Hepatocyte (in vitro differentiated cells): ENCODE measurements at regions not wholly inside any gene's neighbourhood (a gene's known extent, or its start where the extent isn't known, plus 50 kb on each side); places are given as distances from the start of the nearest gene placed in this dataset.
A peak's percentile ranks its signal among the peaks of the same experiment; 100 is the strongest.

Source experiments
- DNase-seq: peaks from one replicate; pipeline ENCODE4 v3.0.0-alpha.2; 2016; ENCODE audit warnings: low spot score
- H2AFZ ChIP-seq: fragments of 200-600 bp; sonication (generic); 2 replicates; pipeline ENCODE4 v1.6.0; 2016; ENCODE audit warnings: antibody characterized with exemption, mild to moderate bottlenecking
- H3K27ac ChIP-seq: fragments of 200-600 bp; sonication (generic); 2 replicates; pipeline ENCODE4 v1.5.1; 2016; ENCODE audit warnings: mild to moderate bottlenecking
- H3K27me3 ChIP-seq: fragments of 200-600 bp; sonication (generic); 2 replicates; pipeline ENCODE4 v1.6.1; 2016
- H3K36me3 ChIP-seq: fragments of 200-600 bp; sonication (generic); replicated peaks from 2 replicates; pipeline ENCODE4 v1.5.1; 2016; ENCODE audit warnings: low read depth; ENCODE audit not compliant: insufficient read depth
- H3K4me1 ChIP-seq: fragments of 200-600 bp; sonication (generic); 2 replicates; pipeline ENCODE4 v1.5.1; 2016; ENCODE audit warnings: mild to moderate bottlenecking, moderate library complexity; ENCODE audit not compliant: insufficient read depth
- H3K4me2 ChIP-seq: fragments of 200-600 bp; sonication (generic); 2 replicates; pipeline ENCODE4 v1.6.0; 2016
- H3K4me3 ChIP-seq: fragments of 200-600 bp; sonication (generic); 2 replicates; pipeline ENCODE4 v1.5.1; 2016; ENCODE audit warnings: mild to moderate bottlenecking
- H3K79me2 ChIP-seq: fragments of 200-600 bp; sonication (generic); 2 replicates; pipeline ENCODE4 v1.6.0; 2017; ENCODE audit warnings: mild to moderate bottlenecking
- H3K9me2 ChIP-seq: fragments of 200-600 bp; sonication (generic); replicated peaks from 2 replicates; pipeline ENCODE4 v1.6.0; 2017; ENCODE audit warnings: mild to moderate bottlenecking; ENCODE audit not compliant: insufficient read depth
- H3K9me3 ChIP-seq: fragments of 200-600 bp; sonication (generic); 2 replicates; pipeline ENCODE4 v1.5.1; 2016; ENCODE audit warnings: low read depth, mild to moderate bottlenecking
- H4K20me1 ChIP-seq: fragments of 200-600 bp; sonication (generic); 2 replicates; pipeline ENCODE4 v1.6.0; 2016; ENCODE audit warnings: mild to moderate bottlenecking; ENCODE audit not compliant: insufficient read depth, poor library complexity, severe bottlenecking
- EZH2 ChIP-seq: fragments of 200-600 bp; sonication (generic); IDR thresholded peaks from 2 replicates; pipeline ENCODE4 v1.6.1; 2016; ENCODE audit warnings: antibody characterized with exemption, mild to moderate bottlenecking, borderline replicate concordance
- EZH2phosphoT487 ChIP-seq: fragments of 200-600 bp; sonication (generic); IDR thresholded peaks from one replicate; pipeline ENCODE4 v1.6.1; 2018; ENCODE audit warnings: antibody characterized with exemption, mild to moderate bottlenecking, low read depth, moderate library complexity; ENCODE audit not compliant: unreplicated experiment, severe bottlenecking
- WGBS: methylation state at CpG from one replicate; pipeline ENCODE4 v1.1.6; 2016; ENCODE audit warnings: low lambda C conversion rate; ENCODE audit errors: missing lambda C conversion rate; 5-methylcytosine and 5-hydroxymethylcytosine counted together
- TF ChIP-seq, protein P1 (sequence below): fragments of 200-600 bp; sonication (generic); IDR thresholded peaks from 2 replicates; pipeline ENCODE4 v1.5.1; 2016; ENCODE audit warnings: antibody characterized with exemption, mild to moderate bottlenecking; ENCODE audit not compliant: poor library complexity

DNA sequence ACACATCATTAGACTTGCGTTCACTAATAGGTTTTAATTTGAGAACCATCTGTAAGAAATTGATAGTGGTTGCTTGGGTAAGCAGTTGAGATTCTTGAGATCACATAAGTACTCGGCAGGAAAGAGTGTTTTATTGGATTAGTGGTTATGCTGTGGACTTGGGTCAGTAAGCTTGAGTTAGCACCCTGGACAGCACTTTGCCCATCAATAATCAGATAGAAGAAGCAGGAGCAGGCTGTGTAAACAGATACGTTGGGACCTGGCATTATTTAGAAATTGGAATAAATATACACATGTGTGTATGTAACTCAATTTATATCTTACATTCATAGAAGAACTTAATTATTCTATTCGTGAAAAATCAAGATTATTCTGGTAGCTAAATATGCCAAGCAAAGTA lies 357.5 kb upstream of the SMIM31 start:
- H3K4me3 ChIP-seq: no peak overlapping the region
- no peaks in the 10 kb centered on the region for H3K9me2 ChIP-seq
- H4K20me1 ChIP-seq: no peaks in the 10 kb centered on the region
- H2AFZ ChIP-seq: no peak overlapping the region
- H3K27me3 ChIP-seq: no peaks in the 10 kb centered on the region
- no peak overlapping the region for H3K4me2 ChIP-seq
- TF ChIP-seq EZH2: no peak
- TF ChIP-seq, protein P1, sequence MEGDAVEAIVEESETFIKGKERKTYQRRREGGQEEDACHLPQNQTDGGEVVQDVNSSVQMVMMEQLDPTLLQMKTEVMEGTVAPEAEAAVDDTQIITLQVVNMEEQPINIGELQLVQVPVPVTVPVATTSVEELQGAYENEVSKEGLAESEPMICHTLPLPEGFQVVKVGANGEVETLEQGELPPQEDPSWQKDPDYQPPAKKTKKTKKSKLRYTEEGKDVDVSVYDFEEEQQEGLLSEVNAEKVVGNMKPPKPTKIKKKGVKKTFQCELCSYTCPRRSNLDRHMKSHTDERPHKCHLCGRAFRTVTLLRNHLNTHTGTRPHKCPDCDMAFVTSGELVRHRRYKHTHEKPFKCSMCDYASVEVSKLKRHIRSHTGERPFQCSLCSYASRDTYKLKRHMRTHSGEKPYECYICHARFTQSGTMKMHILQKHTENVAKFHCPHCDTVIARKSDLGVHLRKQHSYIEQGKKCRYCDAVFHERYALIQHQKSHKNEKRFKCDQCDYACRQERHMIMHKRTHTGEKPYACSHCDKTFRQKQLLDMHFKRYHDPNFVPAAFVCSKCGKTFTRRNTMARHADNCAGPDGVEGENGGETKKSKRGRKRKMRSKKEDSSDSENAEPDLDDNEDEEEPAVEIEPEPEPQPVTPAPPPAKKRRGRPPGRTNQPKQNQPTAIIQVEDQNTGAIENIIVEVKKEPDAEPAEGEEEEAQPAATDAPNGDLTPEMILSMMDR: no peak
- TF ChIP-seq EZH2phosphoT487: no peak
- WGBS: 60% methylated on average over 4 of the region's 4 CpGs
- no peaks in the 10 kb centered on the region for H3K79me2 ChIP-seq
- peak; percentile 20 for DNase-seq
- no peak overlapping the region for H3K27ac ChIP-seq
- no peaks in the 10 kb centered on the region for H3K9me3 ChIP-seq
- no peaks in the 10 kb centered on the region for H3K36me3 ChIP-seq
- H3K4me1 ChIP-seq: no peaks in the 10 kb centered on the region

DNA sequence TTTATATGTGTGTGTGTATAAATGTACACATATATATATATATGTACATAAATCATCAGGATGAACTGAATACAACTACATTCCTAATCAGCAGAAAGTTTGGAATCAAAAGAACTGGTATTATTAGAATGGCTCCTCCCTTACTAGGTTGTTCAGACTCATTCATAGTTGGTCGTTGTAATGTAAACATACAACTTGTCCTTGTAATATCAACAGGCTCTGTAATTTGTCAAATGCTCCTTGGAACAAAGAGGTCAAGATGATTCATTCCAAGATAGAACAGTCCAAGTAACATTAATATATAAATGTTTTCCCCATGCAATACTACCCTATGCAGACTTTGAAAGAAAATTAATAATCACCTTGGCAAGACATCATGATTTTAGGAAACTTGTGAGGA lies 351.4 kb upstream of the SMIM31 start:
- H3K4me1 ChIP-seq: no peaks in the 10 kb centered on the region
- no peaks in the 10 kb centered on the region for H3K9me2 ChIP-seq
- no peak for TF ChIP-seq EZH2phosphoT487
- TF ChIP-seq EZH2: no peak
- TF ChIP-seq, protein P1: no peak
- no peak for DNase-seq
- no peak overlapping the region for H3K4me2 ChIP-seq
- H4K20me1 ChIP-seq: no peaks in the 10 kb centered on the region
- H2AFZ ChIP-seq: no peak overlapping the region
- no peaks in the 10 kb centered on the region for H3K27me3 ChIP-seq
- 13% methylated on average over 1 of the region's 1 CpG for WGBS
- no peaks in the 10 kb centered on the region for H3K79me2 ChIP-seq
- no peak overlapping the region for H3K4me3 ChIP-seq
- H3K36me3 ChIP-seq: no peaks in the 10 kb centered on the region
- H3K9me3 ChIP-seq: no peaks in the 10 kb centered on the region
- no peak overlapping the region for H3K27ac ChIP-seq

DNA sequence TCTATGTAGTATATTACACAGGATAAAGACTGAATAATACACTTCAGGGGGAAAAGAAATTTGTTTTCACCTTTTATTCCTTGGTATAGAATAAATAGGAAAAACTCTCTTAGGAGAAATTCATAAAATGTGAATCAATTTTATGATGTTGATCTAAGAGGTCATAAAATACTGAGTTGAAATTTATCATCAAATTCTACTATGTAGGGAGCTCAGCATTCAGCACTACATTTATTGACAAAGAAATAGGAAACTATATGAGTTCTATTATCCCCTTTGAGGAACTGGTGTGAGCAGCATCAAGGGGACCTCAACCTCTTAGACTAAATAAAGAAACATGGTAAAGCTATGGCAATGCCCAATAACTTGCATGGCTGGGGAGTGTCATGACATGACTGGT lies 348.2 kb upstream of the SMIM31 start:
- Histone ChIP-seq H3K4me3 (no peak overlapping the region), H3K79me2 (no peaks in the 10 kb centered on the region), H3K27ac (no peak overlapping the region), H2AFZ (no peak overlapping the region), H3K27me3 (no peaks in the 10 kb centered on the region), H3K9me2 (no peaks in the 10 kb centered on the region), H3K4me2 (no peak overlapping the region), H3K9me3 (no peaks in the 10 kb centered on the region), H3K36me3 (no peaks in the 10 kb centered on the region), H3K4me1 (no peaks in the 10 kb centered on the region), H4K20me1 (no peaks in the 10 kb centered on the region)
- no peak for DNase-seq
- no peak for TF ChIP-seq EZH2
- TF ChIP-seq EZH2phosphoT487: no peak
- TF ChIP-seq, protein P1: no peak

DNA sequence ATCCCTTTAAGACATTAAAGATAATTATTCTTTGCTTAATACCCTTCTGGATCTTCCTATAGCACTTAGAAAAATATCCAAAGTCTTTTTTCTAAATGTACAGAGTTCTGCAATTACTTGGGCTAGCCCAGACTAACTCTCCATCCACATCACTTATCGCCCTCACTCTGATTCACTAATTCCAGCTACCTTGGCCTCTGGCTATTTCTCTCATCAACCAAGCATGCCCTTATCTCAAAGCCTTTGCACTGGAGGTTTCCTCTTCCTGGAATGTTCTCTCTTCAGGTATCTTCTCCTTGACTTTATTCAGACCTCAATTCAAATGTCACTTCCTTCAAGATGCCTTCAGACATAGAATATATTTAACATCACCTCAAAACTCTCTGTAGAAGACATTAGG lies 345.1 kb upstream of the SMIM31 start:
- DNase-seq: no peak
- Histone ChIP-seq H3K79me2 (no peaks in the 10 kb centered on the region), H3K27ac (no peak overlapping the region), H3K4me1 (no peaks in the 10 kb centered on the region), H3K9me2 (no peaks in the 10 kb centered on the region), H3K27me3 (no peaks in the 10 kb centered on the region), H4K20me1 (no peaks in the 10 kb centered on the region), H3K4me2 (no peak overlapping the region), H3K4me3 (no peak overlapping the region), H2AFZ (no peak overlapping the region), H3K36me3 (no peaks in the 10 kb centered on the region), H3K9me3 (no peaks in the 10 kb centered on the region)
- TF ChIP-seq EZH2phosphoT487 (no peak), EZH2 (no peak)
- TF ChIP-seq, protein P1: no peak
- WGBS: 79% methylated on average over 1 of the region's 1 CpG
